ENCODE measurements at regions not wholly inside any gene's neighbourhood (a gene's known extent, or its start where the extent isn't known, plus 50 kb on each side); places are given as distances from the start of the nearest gene placed in this dataset.

GRCh38 chr2:139196754-139197153 is 416.6 kb upstream of the NXPH2 start:
- H3K79me2 ChIP-seq (ENCODE audit: control insufficient read depth, insufficient read depth, low read length), result no peaks in the 10 kb centered on the region
- peak in 1 of 3 experiments; percentile 8 for TF ChIP-seq CTCF (optimal IDR thresholded peaks at IDR 0.05 in 1 of 3, IDR thresholded peaks at IDR 0.05 in 1 of 3, conservative IDR thresholded peaks at IDR 0.05 in 1 of 3; ENCODE audit: extremely low read depth in 1 of 3, insufficient read depth in 2 of 3, low read length in 3 of 3)
- TF ChIP-seq EZH2 (IDR thresholded peaks at IDR 0.05; ENCODE audit: low read length), result no peak

GRCh38 chr2:139194546-139194945 is 414.4 kb upstream of the NXPH2 start:
- H3K27ac ChIP-seq (ENCODE audit: control insufficient read depth, insufficient read depth, low read length), result no peak overlapping the region
- no peaks in the 10 kb centered on the region for H3K9me3 ChIP-seq (ENCODE audit: control insufficient read depth, low read depth, low read length)
- DNase-seq (ENCODE audit: low read depth, low spot score) (no peak), FAIRE-seq (no peak)
- dilution Hi-C loops (cut with MboI; ENCODE audit: extremely low pct_ligation_motif_present, low sequenced_read_pairs), result no loop called here
- H3K9ac ChIP-seq (ENCODE audit: control insufficient read depth, extremely low read depth, insufficient read depth, low read length), result no peak overlapping the region
- H3K36me3 ChIP-seq (ENCODE audit: control insufficient read depth in 2 of 2, extremely low read depth in 1 of 2, insufficient read depth in 2 of 2, low read length in 2 of 2), result no peaks in the 10 kb centered on the region
- no peak overlapping the region for H3K4me3 ChIP-seq (ENCODE audit: control insufficient read depth in 2 of 3, extremely low read depth in 1 of 3, insufficient read depth in 2 of 3, low read depth in 1 of 3, low read length in 3 of 3)
- no peaks in the 10 kb centered on the region for H3K9me1 ChIP-seq (ENCODE audit: control insufficient read depth, extremely low read depth, insufficient read depth, low read length)
- no peaks in the 10 kb centered on the region for H3K79me2 ChIP-seq (ENCODE audit: control insufficient read depth, insufficient read depth, low read length)
- no peak overlapping the region for H3K4me2 ChIP-seq (ENCODE audit: control insufficient read depth, extremely low read depth, insufficient read depth, low read depth, low read length)
- no peaks in the 10 kb centered on the region for H3K27me3 ChIP-seq (ENCODE audit: control insufficient read depth, extremely low read depth, insufficient read depth, low read length)
- no peak overlapping the region for H2AFZ ChIP-seq (ENCODE audit: control insufficient read depth, low read length)
- H4K20me1 ChIP-seq (ENCODE audit: control insufficient read depth, extremely low read depth, insufficient read depth, low read length), result no peaks in the 10 kb centered on the region
- H3K4me1 ChIP-seq (ENCODE audit: control insufficient read depth, extremely low read depth, insufficient read depth, low read length), result no peaks in the 10 kb centered on the region
- no peak for TF ChIP-seq CTCF (optimal IDR thresholded peaks at IDR 0.05 in 1 of 3, IDR thresholded peaks at IDR 0.05 in 1 of 3, conservative IDR thresholded peaks at IDR 0.05 in 1 of 3; ENCODE audit: extremely low read depth in 1 of 3, insufficient read depth in 2 of 3, low read length in 3 of 3)
- TF ChIP-seq EZH2 (IDR thresholded peaks at IDR 0.05; ENCODE audit: low read length), result no peak

More at GRCh38 chr2:139196754-139197153, 416.6 kb upstream of the NXPH2 start:
- Histone ChIP-seq H3K27ac (ENCODE audit: control insufficient read depth, insufficient read depth, low read length) (no peak overlapping the region), H2AFZ (ENCODE audit: control insufficient read depth, low read length) (no peak overlapping the region), H4K20me1 (ENCODE audit: control insufficient read depth, extremely low read depth, insufficient read depth, low read length) (no peaks in the 10 kb centered on the region), H3K4me2 (ENCODE audit: control insufficient read depth, extremely low read depth, insufficient read depth, low read depth, low read length) (no peak overlapping the region), H3K9me1 (ENCODE audit: control insufficient read depth, extremely low read depth, insufficient read depth, low read length) (no peaks in the 10 kb centered on the region), H3K9ac (ENCODE audit: control insufficient read depth, extremely low read depth, insufficient read depth, low read length) (no peak overlapping the region), H3K36me3 (ENCODE audit: control insufficient read depth in 2 of 2, extremely low read depth in 1 of 2, insufficient read depth in 2 of 2, low read length in 2 of 2) (no peaks in the 10 kb centered on the region), H3K9me3 (ENCODE audit: control insufficient read depth, low read depth, low read length) (no peaks in the 10 kb centered on the region), H3K4me3 (ENCODE audit: control insufficient read depth in 2 of 3, extremely low read depth in 1 of 3, insufficient read depth in 2 of 3, low read depth in 1 of 3, low read length in 3 of 3) (no peak overlapping the region), H3K27me3 (ENCODE audit: control insufficient read depth, extremely low read depth, insufficient read depth, low read length) (no peaks in the 10 kb centered on the region), H3K4me1 (ENCODE audit: control insufficient read depth, extremely low read depth, insufficient read depth, low read length) (no peaks in the 10 kb centered on the region)
- no peak for DNase-seq (ENCODE audit: low read depth, low spot score)
- dilution Hi-C loops (cut with MboI; ENCODE audit: extremely low pct_ligation_motif_present, low sequenced_read_pairs), result no loop called here
- no peak for FAIRE-seq
